ENCODE measurements at regions not wholly inside any gene's neighbourhood (a gene's known extent, or its start where the extent isn't known, plus 50 kb on each side); places are given as distances from the start of the nearest gene placed in this dataset.

- no peak overlapping the region for H3K4me3 ChIP-seq (ENCODE audit: low read length)
- TF ChIP-seq CTCF (IDR thresholded peaks at IDR 0.05; ENCODE audit: low read depth, low read length) (no peak), EZH2phosphoT487 (IDR thresholded peaks at IDR 0.05; ENCODE audit: low read depth) (no peak)
- H3K4me2 ChIP-seq (ENCODE audit: low read length) = no peak overlapping the region
- H3K27ac ChIP-seq (ENCODE audit: low read length) = no peak overlapping the region
- H4K20me1 ChIP-seq (ENCODE audit: insufficient read depth, low read length) = no peaks in the 10 kb centered on the region
- H3K27me3 ChIP-seq (ENCODE audit: low read depth, low read length) = no peaks in the 10 kb centered on the region
- no peaks in the 10 kb centered on the region for H3K9me3 ChIP-seq (ENCODE audit: insufficient read depth, low read length)
- no peaks in the 10 kb centered on the region for H3K36me3 ChIP-seq (replicated peaks; ENCODE audit: low read depth, low read length)
- H3K9ac ChIP-seq (ENCODE audit: low read length) = no peak overlapping the region
- no peak overlapping the region for H2AFZ ChIP-seq (ENCODE audit: low read depth, low read length)
- H3K4me1 ChIP-seq (ENCODE audit: low read length) = no peaks in the 10 kb centered on the region
- H3K79me2 ChIP-seq (ENCODE audit: low read length) = no peaks in the 10 kb centered on the region
Observed at GRCh38 chr7:144969787-144970186, 133.9 kb upstream of the TPK1 start.

- H3K9me3 ChIP-seq (ENCODE audit: insufficient read depth, low read length) = no peaks in the 10 kb centered on the region
- H3K4me2 ChIP-seq (ENCODE audit: low read length) = no peak overlapping the region
- H3K4me1 ChIP-seq (ENCODE audit: low read length) = no peaks in the 10 kb centered on the region
- H3K27ac ChIP-seq (ENCODE audit: low read length) = no peak overlapping the region
- H3K36me3 ChIP-seq (replicated peaks; ENCODE audit: low read depth, low read length) = no peaks in the 10 kb centered on the region
- H3K9ac ChIP-seq (ENCODE audit: low read length) = no peak overlapping the region
- TF ChIP-seq CTCF (IDR thresholded peaks at IDR 0.05; ENCODE audit: low read depth, low read length) = no peak
- no peak for TF ChIP-seq EZH2phosphoT487 (IDR thresholded peaks at IDR 0.05; ENCODE audit: low read depth)
- no peak overlapping the region for H3K4me3 ChIP-seq (ENCODE audit: low read length)
- no peaks in the 10 kb centered on the region for H3K79me2 ChIP-seq (ENCODE audit: low read length)
- no peak overlapping the region for H2AFZ ChIP-seq (ENCODE audit: low read depth, low read length)
- H3K27me3 ChIP-seq (ENCODE audit: low read depth, low read length) = no peaks in the 10 kb centered on the region
- H4K20me1 ChIP-seq (ENCODE audit: insufficient read depth, low read length) = no peaks in the 10 kb centered on the region
Observed at GRCh38 chr7:144960763-144961162, 124.9 kb upstream of the TPK1 start.

GRCh38 chr7:144957998-144958397, 122.1 kb upstream of the TPK1 start:
- no peak overlapping the region for H3K4me2 ChIP-seq (ENCODE audit: low read length)
- H3K9ac ChIP-seq (ENCODE audit: low read length) = no peak overlapping the region
- H3K4me3 ChIP-seq (ENCODE audit: low read length) = no peak overlapping the region
- H4K20me1 ChIP-seq (ENCODE audit: insufficient read depth, low read length) = no peaks in the 10 kb centered on the region
- H3K27me3 ChIP-seq (ENCODE audit: low read depth, low read length) = no peaks in the 10 kb centered on the region
- no peaks in the 10 kb centered on the region for H3K9me3 ChIP-seq (ENCODE audit: insufficient read depth, low read length)
- TF ChIP-seq EZH2phosphoT487 (IDR thresholded peaks at IDR 0.05; ENCODE audit: low read depth) = no peak
- TF ChIP-seq CTCF (IDR thresholded peaks at IDR 0.05; ENCODE audit: low read depth, low read length) = no peak
- H3K4me1 ChIP-seq (ENCODE audit: low read length) = no peaks in the 10 kb centered on the region
- H3K27ac ChIP-seq (ENCODE audit: low read length) = no peak overlapping the region
- no peak overlapping the region for H2AFZ ChIP-seq (ENCODE audit: low read depth, low read length)
- H3K79me2 ChIP-seq (ENCODE audit: low read length) = no peaks in the 10 kb centered on the region
- H3K36me3 ChIP-seq (replicated peaks; ENCODE audit: low read depth, low read length) = no peaks in the 10 kb centered on the region

GRCh38 chr7:144955422-144955821, 119.6 kb upstream of the TPK1 start:
- no peak overlapping the region for H3K9ac ChIP-seq (ENCODE audit: low read length)
- no peaks in the 10 kb centered on the region for H3K9me3 ChIP-seq (ENCODE audit: insufficient read depth, low read length)
- H3K4me3 ChIP-seq (ENCODE audit: low read length) = no peak overlapping the region
- H4K20me1 ChIP-seq (ENCODE audit: insufficient read depth, low read length) = no peaks in the 10 kb centered on the region
- H3K27ac ChIP-seq (ENCODE audit: low read length) = no peak overlapping the region
- H3K4me2 ChIP-seq (ENCODE audit: low read length) = no peak overlapping the region
- H3K27me3 ChIP-seq (ENCODE audit: low read depth, low read length) = no peaks in the 10 kb centered on the region
- H3K79me2 ChIP-seq (ENCODE audit: low read length) = no peaks in the 10 kb centered on the region
- TF ChIP-seq CTCF (IDR thresholded peaks at IDR 0.05; ENCODE audit: low read depth, low read length) (no peak), EZH2phosphoT487 (IDR thresholded peaks at IDR 0.05; ENCODE audit: low read depth) (no peak)
- H3K36me3 ChIP-seq (replicated peaks; ENCODE audit: low read depth, low read length) = no peaks in the 10 kb centered on the region
- H2AFZ ChIP-seq (ENCODE audit: low read depth, low read length) = no peak overlapping the region
- H3K4me1 ChIP-seq (ENCODE audit: low read length) = no peaks in the 10 kb centered on the region
